ENCODE measurements at regions not wholly inside any gene's neighbourhood (a gene's known extent, or its start where the extent isn't known, plus 50 kb on each side); places are given as distances from the start of the nearest gene placed in this dataset.

GRCh38 chr22:49402169-49402568 is 425.5 kb downstream of the BRD1 start:
- no peak for DNase-seq (ENCODE audit: low spot score)
- Histone ChIP-seq H3K27ac (no peak overlapping the region), H3K4me3 (no peak overlapping the region), H3K27me3 (no peaks in the 10 kb centered on the region), H3K36me3 (no peaks in the 10 kb centered on the region), H3K9me3 (no peaks in the 10 kb centered on the region), H3K4me1 (no peaks in the 10 kb centered on the region)
- no peak for TF ChIP-seq CTCF (IDR thresholded peaks at IDR 0.05)

- peak; percentile 26 for DNase-seq (ENCODE audit: low spot score)
- H3K36me3 ChIP-seq: no peaks in the 10 kb centered on the region
- H3K27me3 ChIP-seq: no peaks in the 10 kb centered on the region
- H3K4me3 ChIP-seq: no peak overlapping the region
- no peaks in the 10 kb centered on the region for H3K4me1 ChIP-seq
- H3K27ac ChIP-seq: no peak overlapping the region
- H3K9me3 ChIP-seq: no peaks in the 10 kb centered on the region
- TF ChIP-seq CTCF (IDR thresholded peaks at IDR 0.05): no peak
Measured at GRCh38 chr22:49400941-49401598, 426.6 kb downstream of the BRD1 start.

DNA sequence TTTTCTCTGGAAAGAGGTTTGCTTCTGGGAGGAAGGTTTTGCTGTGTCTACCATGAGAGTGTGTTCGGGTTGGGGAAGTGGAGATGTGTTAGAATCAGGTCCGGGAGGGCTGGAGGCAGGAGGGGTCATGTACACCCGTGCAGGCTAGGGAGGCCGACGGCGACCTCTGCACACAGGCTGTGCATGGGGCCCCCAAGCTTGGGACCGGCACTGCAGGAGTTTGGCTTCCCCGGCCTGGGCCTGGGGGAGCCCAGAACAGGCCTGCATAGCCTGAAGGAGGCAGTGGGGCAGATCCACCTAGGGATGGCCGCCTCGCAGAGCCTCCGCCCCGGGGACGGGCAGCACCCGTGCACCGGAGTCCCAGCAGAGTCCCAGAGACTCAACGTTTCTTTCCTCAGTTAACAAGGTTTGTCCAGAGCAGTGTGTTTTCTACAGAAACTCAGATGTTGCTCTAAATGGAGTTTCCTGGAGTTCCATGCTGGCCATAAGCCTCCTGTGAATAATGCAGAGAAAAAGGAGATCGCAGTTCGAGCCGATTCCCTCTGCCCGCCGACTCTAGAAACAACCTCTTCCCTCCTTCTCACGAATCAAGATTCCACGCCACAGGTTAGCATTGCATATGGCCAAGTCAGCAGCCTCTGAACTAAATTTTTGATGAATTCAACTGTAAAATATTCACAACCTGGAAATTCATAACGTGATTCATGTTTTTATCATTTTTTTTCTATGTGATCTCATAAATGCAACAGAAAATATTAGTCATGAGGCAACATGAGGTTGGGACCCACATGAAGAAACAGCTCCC is 427.3 kb downstream of the BRD1 start:
- Histone ChIP-seq H3K27me3 (no peaks in the 10 kb centered on the region), H3K9me3 (no peaks in the 10 kb centered on the region), H3K27ac (no peak overlapping the region), H3K4me3 (no peak overlapping the region), H3K36me3 (no peaks in the 10 kb centered on the region), H3K4me1 (no peaks in the 10 kb centered on the region)
- peak; percentile 26 for DNase-seq (ENCODE audit: low spot score)
- TF ChIP-seq CTCF (IDR thresholded peaks at IDR 0.05): no peak

- peaks cover 0 to 13% of the 10 kb centered on the region in 2 donors for H3K9me3 ChIP-seq
- no peak overlapping the region for H3K27ac ChIP-seq
- DNase-seq (ENCODE audit: low spot score): peak; percentile 13
- TF ChIP-seq CTCF (IDR thresholded peaks at IDR 0.05): no peak
- no peaks in the 10 kb centered on the region for H3K27me3 ChIP-seq
- no peak overlapping the region for H3K4me3 ChIP-seq
- H3K36me3 ChIP-seq: no peaks in the 10 kb centered on the region
- no peaks in the 10 kb centered on the region for H3K4me1 ChIP-seq
Measured at GRCh38 chr22:49398646-49399045, 429.0 kb downstream of the BRD1 start.

GRCh38 chr22:49398115-49398514 is 429.6 kb downstream of the BRD1 start:
- no peak for TF ChIP-seq CTCF (IDR thresholded peaks at IDR 0.05)
- Histone ChIP-seq H3K9me3 (peaks cover 0 to 13% of the 10 kb centered on the region in 2 donors), H3K27ac (no peak overlapping the region), H3K4me3 (no peak overlapping the region), H3K36me3 (no peaks in the 10 kb centered on the region), H3K4me1 (no peaks in the 10 kb centered on the region), H3K27me3 (no peaks in the 10 kb centered on the region)
- peak; percentile 32 for DNase-seq (ENCODE audit: low spot score)

All from right atrium auricular region (tissue), 2 donors.